HepG2 (cell line): ENCODE measurements at regions not wholly inside any gene's neighbourhood (a gene's known extent, or its start where the extent isn't known, plus 50 kb on each side); places are given as distances from the start of the nearest gene placed in this dataset.

Experiments
- ATAC-seq: fragments of 200-7000 bp; cut with Tn5 transposase; 3 replicates; pipeline ENCODE4 v1.9.1; 2020; ENCODE audit warnings: mild to moderate bottlenecking, moderate library complexity
- BruUV-seq: library from RNA; stranded (reverse); fragments of 400-500 nt; replicated peaks from 2 replicates; lab custom pipeline; 2021; lab: Mats Ljungman, UMichigan
- CTCF ChIA-PET: fragments of 300-600 bp; formaldehyde crosslinking; extraction: SDS; loops from one replicate; lab custom pipeline; 2021; ENCODE audit warnings: low total read pairs, inconsistent platforms, low intra/inter-chr PET ratio; lab: Yijun Ruan, JAX
- POLR2A ChIA-PET: fragments of 350-600 bp; sonication (Branson Sonifier 250); formaldehyde crosslinking; loops from one replicate; lab custom pipeline; 2020; ENCODE audit warnings: antibody characterized with exemption, inconsistent platforms; lab: Yijun Ruan, JAX
- DNase-seq: peaks from one replicate; pipeline ENCODE4 v3.0.0-alpha.2; 2015; ENCODE audit warnings: low spot score
- FAIRE-seq: peaks from 3 replicates; lab custom pipeline; 2011; peaks lifted over from hg19 to GRCh38; lab: Jason Lieb, UNC
- H2AFZ ChIP-seq: one replicate; pipeline ENCODE4 v1.6.1; 2011; ENCODE audit warnings: low read length, inconsistent platforms
- H3K27ac ChIP-seq: fragments of 300-600 bp; 3 replicates; pipeline ENCODE4 v1.8.0; 2011; ENCODE audit warnings: mixed run types, mild to moderate bottlenecking, mixed read lengths, low read length, inconsistent platforms; ENCODE audit not compliant: insufficient read depth; ENCODE audit errors: extremely low read length
- H3K27me3 ChIP-seq, 2 experiments: fragments of 200-600 bp in 1 of 2; 2 replicates in 1 of 2; 3 replicates in 1 of 2; pipeline versions ENCODE4 v1.6.0 to v1.8.0; 2011; ENCODE audit warnings: low read length in 2 of 2, mild to moderate bottlenecking in 2 of 2, moderate library complexity in 2 of 2, inconsistent platforms in 1 of 2; ENCODE audit not compliant: insufficient read depth in 2 of 2, control insufficient read depth in 1 of 2
- H3K36me3 ChIP-seq, 2 experiments: fragments of 200-600 bp in 1 of 2; replicated peaks in 1 of 2; 2 replicates in 1 of 2; 3 replicates in 1 of 2; pipeline versions ENCODE4 v1.5.1 to v1.8.0; 2011; ENCODE audit warnings: low read length in 2 of 2, inconsistent platforms in 1 of 2; ENCODE audit not compliant: insufficient read depth in 2 of 2, control insufficient read depth in 1 of 2
- H3K4me1 ChIP-seq: 2 replicates; pipeline ENCODE4 v1.5.1; 2012; ENCODE audit warnings: low read length, inconsistent platforms; ENCODE audit not compliant: insufficient read depth
- H3K4me2 ChIP-seq: 2 replicates; pipeline ENCODE4 v1.6.0; 2011; ENCODE audit warnings: low read depth, low read length, inconsistent platforms
- H3K4me3 ChIP-seq, 3 experiments: fragments of 200-600 bp in 1 of 3; sonication (generic), shearing (Covaris generic) in 1 of 3; replicated peaks in 1 of 3; 2 replicates each; pipeline ENCODE4 v1.5.1; 2011 to 2016; ENCODE audit warnings: low read length in 3 of 3, inconsistent platforms in 2 of 3, low read depth in 2 of 3, mild to moderate bottlenecking in 2 of 3, control low read depth in 1 of 3, mixed read lengths in 1 of 3; ENCODE audit not compliant: insufficient read depth in 1 of 3
- H3K79me2 ChIP-seq: one replicate; pipeline ENCODE4 v1.6.1; 2011; ENCODE audit warnings: low read length, inconsistent platforms; ENCODE audit not compliant: insufficient read depth
- H3K9ac ChIP-seq: 2 replicates; pipeline ENCODE4 v1.6.0; 2011; ENCODE audit warnings: mild to moderate bottlenecking, low read depth, low read length, inconsistent platforms; ENCODE audit not compliant: insufficient read depth
- H3K9me3 ChIP-seq: 2 replicates; pipeline ENCODE4 v1.5.1; 2012; ENCODE audit warnings: mild to moderate bottlenecking, low read length
- H4K20me1 ChIP-seq: 2 replicates; pipeline ENCODE4 v1.6.0; 2011; ENCODE audit warnings: inconsistent platforms, mild to moderate bottlenecking, low read length, moderate library complexity; ENCODE audit not compliant: insufficient read depth
- BRF2 ChIP-seq: sonication (generic); formaldehyde crosslinking; IDR thresholded peaks from 2 replicates; pipeline ENCODE4 v1.8.1; 2022; ENCODE audit warnings: mild to moderate bottlenecking, missing genetic modification reagents
- FOXK1 ChIP-seq: sonication (generic); formaldehyde crosslinking; IDR thresholded peaks from 2 replicates; pipeline ENCODE4 v1.4.0; 2020; ENCODE audit warnings: low read depth, missing genetic modification reagents, borderline replicate concordance
- FOXM1 ChIP-seq: sonication (generic); formaldehyde crosslinking; IDR thresholded peaks from 2 replicates; pipeline ENCODE4 v1.5.0; 2020; ENCODE audit warnings: missing genetic modification reagents
- GTF2F1 ChIP-seq: fragments of 150-350 bp; IDR thresholded peaks from 2 replicates; pipeline ENCODE4 v1.6.1; 2014; ENCODE audit warnings: low read length
- HNF1B ChIP-seq: sonication (generic); formaldehyde crosslinking; IDR thresholded peaks from 2 replicates; pipeline ENCODE4 v1.5.1; 2020; ENCODE audit warnings: mild to moderate bottlenecking, moderate library complexity, missing genetic modification reagents
- HNRNPH1 ChIP-seq: fragments of 200-400 bp; formaldehyde crosslinking; optimal IDR thresholded peaks from 2 replicates; pipeline ENCODE3; 2017; ENCODE audit warnings: mild to moderate bottlenecking, low read depth, low read length
- KMT2A ChIP-seq: sonication (generic); formaldehyde crosslinking; IDR thresholded peaks from 2 replicates; pipeline ENCODE4 v1.4.0; 2020; ENCODE audit warnings: missing genetic modification reagents
- MBD4 ChIP-seq: IDR thresholded peaks from 2 replicates; pipeline ENCODE4 v1.6.1; 2012; ENCODE audit warnings: low read length, inconsistent platforms, borderline replicate concordance
- PRDM4 ChIP-seq: sonication (generic); formaldehyde crosslinking; IDR thresholded peaks from 2 replicates; pipeline ENCODE4 v1.9.0; 2021; ENCODE audit warnings: missing genetic modification reagents, borderline replicate concordance
- PRMT3 ChIP-seq: sonication (generic); formaldehyde crosslinking; IDR thresholded peaks from 2 replicates; pipeline ENCODE4 v1.8.1; 2022; ENCODE audit warnings: low read depth, mild to moderate bottlenecking, moderate library complexity, missing genetic modification reagents, borderline replicate concordance
- SP2 ChIP-seq: sonication (generic); formaldehyde crosslinking; IDR thresholded peaks from 2 replicates; pipeline ENCODE4 v1.5.1; 2020; ENCODE audit warnings: mild to moderate bottlenecking, missing genetic modification reagents
- ZNF24 ChIP-seq: fragments of 450-650 bp; IDR thresholded peaks from 2 replicates; pipeline ENCODE4 v1.6.1; 2017; ENCODE audit warnings: antibody characterized with exemption, mild to moderate bottlenecking
- ZNF430 ChIP-seq: sonication (generic); formaldehyde crosslinking; IDR thresholded peaks from 2 replicates; pipeline ENCODE4 v1.9.0; 2021; ENCODE audit warnings: mild to moderate bottlenecking, missing genetic modification reagents
- ZNF512 ChIP-seq: sonication (generic); formaldehyde crosslinking; IDR thresholded peaks from 2 replicates; pipeline ENCODE4 v1.4.0; 2020; ENCODE audit warnings: mild to moderate bottlenecking, missing genetic modification reagents
- WGBS: methylation state at CpG from one replicate; pipeline ENCODE4 v1.1.6; 2017; ENCODE audit warnings: low lambda C conversion rate; 5-methylcytosine and 5-hydroxymethylcytosine counted together
- in situ Hi-C: cut with HindIII; loops from 2 replicates; pipeline ENCODE4 v1.10.0; 2017; ENCODE audit warnings: low pct_unique_long_range_greater_than_20kb; ENCODE audit not compliant: extremely low pct_ligation_motif_present
- intact Hi-C: fragments of 100-400 bp; cut with micrococcal nuclease; formaldehyde crosslinking; loops from one replicate; pipeline ENCODE4 v1.10.0; 2022; ENCODE audit not compliant: unreplicated experiment

- no peaks in the 10 kb centered on the region for H4K20me1 ChIP-seq
- H3K4me1 ChIP-seq, result no peaks in the 10 kb centered on the region
- intact Hi-C loops, result no loop called here
- no peak overlapping the region for H3K9ac ChIP-seq
- H3K36me3 ChIP-seq, result no peaks in the 10 kb centered on the region
- no peaks in the 10 kb centered on the region for H3K27me3 ChIP-seq
- TF ChIP-seq ZNF24 (no peak), HNRNPH1 (no peak), ZNF430 (CRISPR knock-in tag) (no peak), KMT2A (no peak), MBD4 (no peak), PRDM4 (CRISPR knock-in tag) (no peak), FOXK1 (CRISPR knock-in tag) (no peak)
- no peaks in the 10 kb centered on the region for H3K9me3 ChIP-seq
- DNase-seq (no peak), ATAC-seq (no peak), FAIRE-seq (no peak)
- ChIA-PET CTCF (no interaction called here), POLR2A (no interaction called here)
- BruUV-seq, result no TSS peak
- no peak overlapping the region for H2AFZ ChIP-seq
- in situ Hi-C loops, result no loop called here
- H3K27ac ChIP-seq, result no peak overlapping the region
- H3K4me3 ChIP-seq, result no peak overlapping the region
- no peak overlapping the region for H3K4me2 ChIP-seq
- H3K79me2 ChIP-seq, result no peaks in the 10 kb centered on the region
These were observed 445.4 kb upstream of the RGMB start for GRCh38 chr5:98328015-98328414.

- Histone ChIP-seq H3K4me1 (no peaks in the 10 kb centered on the region), H4K20me1 (no peaks in the 10 kb centered on the region), H3K4me2 (no peak overlapping the region), H3K27me3 (no peaks in the 10 kb centered on the region), H3K27ac (no peak overlapping the region), H3K9ac (no peak overlapping the region), H3K36me3 (no peaks in the 10 kb centered on the region), H3K9me3 (no peaks in the 10 kb centered on the region), H3K79me2 (no peaks in the 10 kb centered on the region), H2AFZ (no peak overlapping the region), H3K4me3 (no peak overlapping the region)
- 0% methylated on average over 1 of the region's 1 CpG for WGBS
- DNase-seq (no peak), ATAC-seq (no peak), FAIRE-seq (no peak)
- ChIA-PET POLR2A (no interaction called here), CTCF (no interaction called here)
- TF ChIP-seq HNF1B (CRISPR knock-in tag), result no peak
- no peak for TF ChIP-seq PRMT3 (CRISPR knock-in tag)
- no peak for TF ChIP-seq FOXM1
- no peak for TF ChIP-seq BRF2
- TF ChIP-seq GTF2F1, result no peak
- no peak for TF ChIP-seq ZNF512 (CRISPR knock-in tag)
- no peak for TF ChIP-seq SP2
- intact Hi-C loops, result no loop called here
- BruUV-seq, result no TSS peak
- in situ Hi-C loops, result no loop called here
These were observed 442.6 kb upstream of the RGMB start for GRCh38 chr5:98330871-98331270.
